SK-N-SH treated with all-trans-retinoic acid at 6 μM for 48 hours (cell line): ENCODE measurements at regions not wholly inside any gene's neighbourhood (a gene's known extent, or its start where the extent isn't known, plus 50 kb on each side); places are given as distances from the start of the nearest gene placed in this dataset.

Source experiments
- ATAC-seq: fragments of 200-7000 bp; cut with Tn5 transposase; 3 replicates; pipeline ENCODE4 v1.9.1; 2020; ENCODE audit warnings: mild to moderate bottlenecking, moderate library complexity
- ARNTL ChIP-seq: fragments of 450-650 bp; formaldehyde crosslinking; IDR thresholded peaks from 2 replicates; pipeline ENCODE4 v1.5.0; 2020; ENCODE audit warnings: low read depth, mild to moderate bottlenecking, moderate library complexity, borderline replicate concordance
- BACH2 ChIP-seq: fragments of 250-450 bp; sonication (Bioruptor Pico); IDR thresholded peaks from 2 replicates; pipeline ENCODE4 v1.9.0; 2021; ENCODE audit warnings: mild to moderate bottlenecking, borderline replicate concordance
- CSDC2 ChIP-seq: fragments of 250-450 bp; sonication (Bioruptor Pico); IDR thresholded peaks from 2 replicates; pipeline ENCODE4 v1.5.0; 2020; ENCODE audit warnings: mild to moderate bottlenecking, moderate library complexity
- ESRRG ChIP-seq: fragments of 250-450 bp; sonication (Bioruptor Pico); IDR thresholded peaks from 2 replicates; pipeline ENCODE4 v1.6.1; 2021; ENCODE audit warnings: mild to moderate bottlenecking
- GLIS3 ChIP-seq: fragments of 250-450 bp; sonication (Bioruptor Pico); IDR thresholded peaks from 2 replicates; pipeline ENCODE4 v1.5.0; 2020; ENCODE audit warnings: mild to moderate bottlenecking, moderate library complexity
- ISL1 ChIP-seq: fragments of 250-450 bp; sonication (Bioruptor Pico); IDR thresholded peaks from 2 replicates; pipeline ENCODE4 v2.1.2; 2022; ENCODE audit warnings: mild to moderate bottlenecking, moderate library complexity
- OSR1 ChIP-seq: fragments of 250-450 bp; sonication (Bioruptor Pico); IDR thresholded peaks from 2 replicates; pipeline ENCODE4 v1.8.0; 2022; ENCODE audit warnings: moderate library complexity, mild to moderate bottlenecking, inconsistent platforms
- PPARA ChIP-seq: fragments of 250-450 bp; sonication (Bioruptor Pico); IDR thresholded peaks from 2 replicates; pipeline ENCODE4 v1.5.0; 2020; ENCODE audit warnings: mild to moderate bottlenecking, borderline replicate concordance
- RARB ChIP-seq: fragments of 250-450 bp; sonication (Bioruptor Pico); IDR thresholded peaks from 2 replicates; pipeline ENCODE4 v1.8.0; 2021; ENCODE audit warnings: mild to moderate bottlenecking, moderate library complexity
- SNAI2 ChIP-seq: fragments of 250-450 bp; sonication (Bioruptor Pico); IDR thresholded peaks from 2 replicates; pipeline ENCODE4 v1.5.0; 2020; ENCODE audit warnings: mild to moderate bottlenecking, moderate library complexity
- TCF4 ChIP-seq: fragments of 250-450 bp; sonication (Bioruptor Pico); IDR thresholded peaks from 2 replicates; pipeline ENCODE4 v1.8.0; 2021; ENCODE audit warnings: mild to moderate bottlenecking, moderate library complexity, borderline replicate concordance
- TOX ChIP-seq: fragments of 250-450 bp; sonication (Bioruptor Pico); IDR thresholded peaks from 2 replicates; pipeline ENCODE4 v1.8.0; 2021; ENCODE audit warnings: mild to moderate bottlenecking, moderate library complexity, borderline replicate concordance
- ZC3H10 ChIP-seq: fragments of 250-450 bp; sonication (Bioruptor Pico); IDR thresholded peaks from 2 replicates; pipeline ENCODE4 v1.5.1; 2021; ENCODE audit warnings: mild to moderate bottlenecking, moderate library complexity
- ZFP3 ChIP-seq: fragments of 250-450 bp; sonication (Bioruptor Pico); IDR thresholded peaks from 2 replicates; pipeline ENCODE4 v1.5.0; 2020; ENCODE audit warnings: mild to moderate bottlenecking, moderate library complexity
- ZFP30 ChIP-seq: fragments of 450-650 bp; formaldehyde crosslinking; IDR thresholded peaks from 2 replicates; pipeline ENCODE4 v1.5.0; 2022; ENCODE audit warnings: mild to moderate bottlenecking, moderate library complexity
- ZNF565 ChIP-seq: fragments of 450-650 bp; formaldehyde crosslinking; conservative IDR thresholded peaks from 2 replicates; pipeline ENCODE4 v1.5.0; 2020; ENCODE audit warnings: low read depth, mild to moderate bottlenecking, moderate library complexity
- ZNF70 ChIP-seq: fragments of 450-650 bp; formaldehyde crosslinking; IDR thresholded peaks from 2 replicates; pipeline ENCODE4 v1.5.0; 2020; ENCODE audit warnings: mild to moderate bottlenecking, moderate library complexity
- ZNF8 ChIP-seq: fragments of 450-650 bp; formaldehyde crosslinking; IDR thresholded peaks from 2 replicates; pipeline ENCODE4 v1.5.0; 2020; ENCODE audit warnings: mild to moderate bottlenecking, moderate library complexity
- TF ChIP-seq, protein P1 (sequence below): fragments of 250-450 bp; sonication (Bioruptor Pico); IDR thresholded peaks from 2 replicates; pipeline ENCODE4 v1.5.1; 2021; ENCODE audit warnings: mild to moderate bottlenecking, moderate library complexity
- TF ChIP-seq, protein P2 (sequence below): fragments of 250-450 bp; sonication (Bioruptor Pico); IDR thresholded peaks from 2 replicates; pipeline ENCODE4 v1.8.0; 2021; ENCODE audit warnings: low read depth, mild to moderate bottlenecking, moderate library complexity, borderline replicate concordance
- TF ChIP-seq, protein P3 (sequence below): fragments of 250-450 bp; sonication (Bioruptor Pico); IDR thresholded peaks from 2 replicates; pipeline ENCODE4 v1.5.1; 2020; ENCODE audit warnings: low read depth, mild to moderate bottlenecking, moderate library complexity
- TF ChIP-seq, protein P4 (sequence below): fragments of 250-450 bp; sonication (Bioruptor Pico); IDR thresholded peaks from 2 replicates; pipeline ENCODE4 v1.8.0; 2020; ENCODE audit warnings: mild to moderate bottlenecking, moderate library complexity, borderline replicate concordance
- TF ChIP-seq, protein P5 (sequence below): fragments of 250-450 bp; sonication (Bioruptor Pico); IDR thresholded peaks from 2 replicates; pipeline ENCODE4 v1.5.0; 2020; ENCODE audit warnings: mild to moderate bottlenecking, moderate library complexity

DNA sequence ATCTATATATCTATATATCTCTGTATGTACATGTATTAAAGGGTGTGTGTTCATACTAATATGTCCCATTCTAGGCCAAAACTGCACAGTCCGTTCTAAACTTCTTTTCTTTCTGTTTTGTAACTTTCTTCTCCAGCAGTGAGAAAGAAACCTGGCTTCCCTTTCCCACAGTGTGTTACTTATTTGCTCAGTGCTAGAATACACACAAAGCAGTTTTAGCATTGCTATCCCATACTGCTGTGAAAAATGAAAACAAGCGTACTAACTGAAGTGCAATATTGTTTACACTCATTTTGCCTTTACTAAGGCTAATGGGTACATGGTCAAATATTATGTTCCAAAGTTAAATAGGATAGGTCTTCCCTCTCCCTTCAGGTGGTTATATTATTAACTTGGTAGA is 163.9 kb downstream of the LEPR start:
- ATAC-seq: no peak
- TF ChIP-seq, protein P1, sequence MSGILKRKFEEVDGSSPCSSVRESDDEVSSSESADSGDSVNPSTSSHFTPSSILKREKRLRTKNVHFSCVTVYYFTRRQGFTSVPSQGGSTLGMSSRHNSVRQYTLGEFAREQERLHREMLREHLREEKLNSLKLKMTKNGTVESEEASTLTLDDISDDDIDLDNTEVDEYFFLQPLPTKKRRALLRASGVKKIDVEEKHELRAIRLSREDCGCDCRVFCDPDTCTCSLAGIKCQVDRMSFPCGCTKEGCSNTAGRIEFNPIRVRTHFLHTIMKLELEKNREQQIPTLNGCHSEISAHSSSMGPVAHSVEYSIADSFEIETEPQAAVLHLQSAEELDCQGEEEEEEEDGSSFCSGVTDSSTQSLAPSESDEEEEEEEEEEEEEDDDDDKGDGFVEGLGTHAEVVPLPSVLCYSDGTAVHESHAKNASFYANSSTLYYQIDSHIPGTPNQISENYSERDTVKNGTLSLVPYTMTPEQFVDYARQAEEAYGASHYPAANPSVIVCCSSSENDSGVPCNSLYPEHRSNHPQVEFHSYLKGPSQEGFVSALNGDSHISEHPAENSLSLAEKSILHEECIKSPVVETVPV (CRISPR knock-in tag): no peak
- TF ChIP-seq, protein P2, sequence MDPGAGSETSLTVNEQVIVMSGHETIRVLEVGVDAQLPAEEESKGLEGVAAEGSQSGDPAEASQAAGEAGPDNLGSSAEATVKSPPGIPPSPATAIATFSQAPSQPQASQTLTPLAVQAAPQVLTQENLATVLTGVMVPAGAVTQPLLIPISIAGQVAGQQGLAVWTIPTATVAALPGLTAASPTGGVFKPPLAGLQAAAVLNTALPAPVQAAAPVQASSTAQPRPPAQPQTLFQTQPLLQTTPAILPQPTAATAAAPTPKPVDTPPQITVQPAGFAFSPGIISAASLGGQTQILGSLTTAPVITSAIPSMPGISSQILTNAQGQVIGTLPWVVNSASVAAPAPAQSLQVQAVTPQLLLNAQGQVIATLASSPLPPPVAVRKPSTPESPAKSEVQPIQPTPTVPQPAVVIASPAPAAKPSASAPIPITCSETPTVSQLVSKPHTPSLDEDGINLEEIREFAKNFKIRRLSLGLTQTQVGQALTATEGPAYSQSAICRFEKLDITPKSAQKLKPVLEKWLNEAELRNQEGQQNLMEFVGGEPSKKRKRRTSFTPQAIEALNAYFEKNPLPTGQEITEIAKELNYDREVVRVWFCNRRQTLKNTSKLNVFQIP: no peak
- TF ChIP-seq, protein P3, sequence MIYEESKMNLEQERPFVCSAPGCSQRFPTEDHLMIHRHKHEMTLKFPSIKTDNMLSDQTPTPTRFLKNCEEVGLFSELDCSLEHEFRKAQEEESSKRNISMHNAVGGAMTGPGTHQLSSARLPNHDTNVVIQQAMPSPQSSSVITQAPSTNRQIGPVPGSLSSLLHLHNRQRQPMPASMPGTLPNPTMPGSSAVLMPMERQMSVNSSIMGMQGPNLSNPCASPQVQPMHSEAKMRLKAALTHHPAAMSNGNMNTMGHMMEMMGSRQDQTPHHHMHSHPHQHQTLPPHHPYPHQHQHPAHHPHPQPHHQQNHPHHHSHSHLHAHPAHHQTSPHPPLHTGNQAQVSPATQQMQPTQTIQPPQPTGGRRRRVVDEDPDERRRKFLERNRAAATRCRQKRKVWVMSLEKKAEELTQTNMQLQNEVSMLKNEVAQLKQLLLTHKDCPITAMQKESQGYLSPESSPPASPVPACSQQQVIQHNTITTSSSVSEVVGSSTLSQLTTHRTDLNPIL (CRISPR knock-in tag): no peak
- TF ChIP-seq ZFP30 (CRISPR knock-in tag) (no peak), OSR1 (CRISPR knock-in tag) (no peak), TCF4 (CRISPR knock-in tag) (no peak), ZC3H10 (CRISPR knock-in tag) (no peak), ZNF70 (CRISPR knock-in tag) (no peak), RARB (CRISPR knock-in tag) (no peak), ARNTL (no peak), SNAI2 (no peak), TOX (no peak), CSDC2 (CRISPR knock-in tag) (no peak), ZNF565 (CRISPR knock-in tag) (no peak)
- TF ChIP-seq, protein P4, sequence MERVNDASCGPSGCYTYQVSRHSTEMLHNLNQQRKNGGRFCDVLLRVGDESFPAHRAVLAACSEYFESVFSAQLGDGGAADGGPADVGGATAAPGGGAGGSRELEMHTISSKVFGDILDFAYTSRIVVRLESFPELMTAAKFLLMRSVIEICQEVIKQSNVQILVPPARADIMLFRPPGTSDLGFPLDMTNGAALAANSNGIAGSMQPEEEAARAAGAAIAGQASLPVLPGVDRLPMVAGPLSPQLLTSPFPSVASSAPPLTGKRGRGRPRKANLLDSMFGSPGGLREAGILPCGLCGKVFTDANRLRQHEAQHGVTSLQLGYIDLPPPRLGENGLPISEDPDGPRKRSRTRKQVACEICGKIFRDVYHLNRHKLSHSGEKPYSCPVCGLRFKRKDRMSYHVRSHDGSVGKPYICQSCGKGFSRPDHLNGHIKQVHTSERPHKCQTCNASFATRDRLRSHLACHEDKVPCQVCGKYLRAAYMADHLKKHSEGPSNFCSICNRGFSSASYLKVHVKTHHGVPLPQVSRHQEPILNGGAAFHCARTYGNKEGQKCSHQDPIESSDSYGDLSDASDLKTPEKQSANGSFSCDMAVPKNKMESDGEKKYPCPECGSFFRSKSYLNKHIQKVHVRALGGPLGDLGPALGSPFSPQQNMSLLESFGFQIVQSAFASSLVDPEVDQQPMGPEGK (CRISPR knock-in tag): no peak
- TF ChIP-seq, protein P5, sequence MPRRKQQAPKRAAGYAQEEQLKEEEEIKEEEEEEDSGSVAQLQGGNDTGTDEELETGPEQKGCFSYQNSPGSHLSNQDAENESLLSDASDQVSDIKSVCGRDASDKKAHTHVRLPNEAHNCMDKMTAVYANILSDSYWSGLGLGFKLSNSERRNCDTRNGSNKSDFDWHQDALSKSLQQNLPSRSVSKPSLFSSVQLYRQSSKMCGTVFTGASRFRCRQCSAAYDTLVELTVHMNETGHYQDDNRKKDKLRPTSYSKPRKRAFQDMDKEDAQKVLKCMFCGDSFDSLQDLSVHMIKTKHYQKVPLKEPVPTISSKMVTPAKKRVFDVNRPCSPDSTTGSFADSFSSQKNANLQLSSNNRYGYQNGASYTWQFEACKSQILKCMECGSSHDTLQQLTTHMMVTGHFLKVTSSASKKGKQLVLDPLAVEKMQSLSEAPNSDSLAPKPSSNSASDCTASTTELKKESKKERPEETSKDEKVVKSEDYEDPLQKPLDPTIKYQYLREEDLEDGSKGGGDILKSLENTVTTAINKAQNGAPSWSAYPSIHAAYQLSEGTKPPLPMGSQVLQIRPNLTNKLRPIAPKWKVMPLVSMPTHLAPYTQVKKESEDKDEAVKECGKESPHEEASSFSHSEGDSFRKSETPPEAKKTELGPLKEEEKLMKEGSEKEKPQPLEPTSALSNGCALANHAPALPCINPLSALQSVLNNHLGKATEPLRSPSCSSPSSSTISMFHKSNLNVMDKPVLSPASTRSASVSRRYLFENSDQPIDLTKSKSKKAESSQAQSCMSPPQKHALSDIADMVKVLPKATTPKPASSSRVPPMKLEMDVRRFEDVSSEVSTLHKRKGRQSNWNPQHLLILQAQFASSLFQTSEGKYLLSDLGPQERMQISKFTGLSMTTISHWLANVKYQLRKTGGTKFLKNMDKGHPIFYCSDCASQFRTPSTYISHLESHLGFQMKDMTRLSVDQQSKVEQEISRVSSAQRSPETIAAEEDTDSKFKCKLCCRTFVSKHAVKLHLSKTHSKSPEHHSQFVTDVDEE (CRISPR knock-in tag): no peak

DNA sequence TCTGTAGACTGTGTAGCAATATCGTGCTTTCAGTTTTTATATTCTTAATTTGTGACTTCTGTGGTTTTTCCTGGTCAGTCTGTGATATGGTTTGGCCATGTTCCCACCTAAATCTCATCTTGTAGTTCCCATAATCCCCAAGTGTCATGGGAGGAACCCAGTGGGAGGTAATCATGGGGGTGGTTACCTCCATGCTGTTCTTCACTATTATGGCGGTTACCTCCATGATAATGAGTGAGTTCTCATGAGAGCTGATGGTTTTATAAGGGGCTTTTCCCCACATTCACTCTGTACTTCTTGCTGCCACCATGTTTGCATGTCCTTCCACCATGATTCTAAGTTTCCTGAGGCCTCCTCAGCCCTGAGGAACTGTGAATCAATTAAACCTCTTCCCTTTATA is 169.8 kb downstream of the LEPR start:
- ATAC-seq: no peak

DNA sequence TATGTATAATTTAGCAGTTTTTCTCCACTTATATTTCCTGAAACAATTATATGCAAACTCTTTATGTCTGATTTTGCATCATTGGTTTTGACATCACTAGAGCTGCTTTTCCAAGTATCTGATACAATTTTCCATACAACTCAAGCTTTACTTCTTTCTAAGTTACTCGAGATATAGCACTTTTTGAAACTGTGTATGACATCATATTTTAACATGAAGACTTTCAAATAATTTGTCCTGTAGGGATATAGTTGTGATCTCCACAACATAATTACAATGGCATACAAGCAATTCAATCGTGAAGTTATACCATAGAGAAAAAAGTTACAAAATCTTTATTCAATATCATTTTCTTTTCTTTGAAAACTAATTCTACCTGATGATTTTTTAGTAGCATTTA is 173.0 kb downstream of the LEPR start:
- no peak for ATAC-seq
- TF ChIP-seq ZNF70 (CRISPR knock-in tag) (no peak), BACH2 (CRISPR knock-in tag) (no peak), CSDC2 (CRISPR knock-in tag) (no peak), GLIS3 (CRISPR knock-in tag) (no peak), ZNF565 (CRISPR knock-in tag) (no peak), ISL1 (CRISPR knock-in tag) (no peak), ZNF8 (CRISPR knock-in tag) (no peak), PPARA (CRISPR knock-in tag) (no peak), TCF4 (CRISPR knock-in tag) (no peak), RARB (CRISPR knock-in tag) (no peak), TOX (no peak), SNAI2 (no peak), ZFP3 (CRISPR knock-in tag) (no peak), ESRRG (CRISPR knock-in tag) (no peak), ARNTL (no peak), ZFP30 (CRISPR knock-in tag) (no peak)
- TF ChIP-seq, protein P5 (CRISPR knock-in tag): no peak
- TF ChIP-seq, protein P2: no peak
- TF ChIP-seq, protein P1 (CRISPR knock-in tag): no peak

More for the DNA sequence above, 169.8 kb downstream of the LEPR start:
- no peak for TF ChIP-seq SNAI2
